Fibroblast of pulmonary artery (primary cell): ENCODE measurements at regions not wholly inside any gene's neighbourhood (a gene's known extent, or its start where the extent isn't known, plus 50 kb on each side); places are given as distances from the start of the nearest gene placed in this dataset.

Experiments
- DNase-seq: peaks from one replicate; pipeline ENCODE4 v3.0.0-alpha.2; 2010; ENCODE audit warnings: low read depth
- H3K4me3 ChIP-seq: replicated peaks from 2 replicates; pipeline ENCODE4 v1.5.1; 2011; ENCODE audit warnings: low read depth, mild to moderate bottlenecking, control low read depth, low read length, moderate library complexity
- TF ChIP-seq, protein P1 (sequence below): IDR thresholded peaks from 2 replicates; pipeline ENCODE4 v1.5.1; 2011; ENCODE audit warnings: mild to moderate bottlenecking, control low read depth, low read length, inconsistent platforms; ENCODE audit errors: missing control alignments

DNA sequence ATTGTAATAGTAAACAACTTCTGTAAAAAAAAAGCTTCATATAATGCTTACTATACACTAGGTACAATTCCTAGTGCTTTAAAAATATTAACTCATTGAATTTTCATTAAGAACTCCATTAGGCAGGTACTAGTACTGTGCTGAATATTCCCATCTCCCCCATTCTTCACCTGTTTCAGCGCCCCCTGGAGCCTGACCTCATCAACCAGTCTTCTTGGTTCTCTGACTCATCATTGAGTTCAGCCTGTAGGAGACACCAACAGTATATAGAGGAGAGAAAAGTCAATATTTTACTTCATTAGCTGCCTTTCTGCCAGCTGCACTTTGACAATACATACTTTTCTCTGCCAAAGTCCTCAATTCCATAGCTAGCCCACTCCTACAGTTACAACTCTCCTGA lies 1009.9 kb upstream of the KLHL29 start:
- DNase-seq, result no peak
- TF ChIP-seq, protein P1, sequence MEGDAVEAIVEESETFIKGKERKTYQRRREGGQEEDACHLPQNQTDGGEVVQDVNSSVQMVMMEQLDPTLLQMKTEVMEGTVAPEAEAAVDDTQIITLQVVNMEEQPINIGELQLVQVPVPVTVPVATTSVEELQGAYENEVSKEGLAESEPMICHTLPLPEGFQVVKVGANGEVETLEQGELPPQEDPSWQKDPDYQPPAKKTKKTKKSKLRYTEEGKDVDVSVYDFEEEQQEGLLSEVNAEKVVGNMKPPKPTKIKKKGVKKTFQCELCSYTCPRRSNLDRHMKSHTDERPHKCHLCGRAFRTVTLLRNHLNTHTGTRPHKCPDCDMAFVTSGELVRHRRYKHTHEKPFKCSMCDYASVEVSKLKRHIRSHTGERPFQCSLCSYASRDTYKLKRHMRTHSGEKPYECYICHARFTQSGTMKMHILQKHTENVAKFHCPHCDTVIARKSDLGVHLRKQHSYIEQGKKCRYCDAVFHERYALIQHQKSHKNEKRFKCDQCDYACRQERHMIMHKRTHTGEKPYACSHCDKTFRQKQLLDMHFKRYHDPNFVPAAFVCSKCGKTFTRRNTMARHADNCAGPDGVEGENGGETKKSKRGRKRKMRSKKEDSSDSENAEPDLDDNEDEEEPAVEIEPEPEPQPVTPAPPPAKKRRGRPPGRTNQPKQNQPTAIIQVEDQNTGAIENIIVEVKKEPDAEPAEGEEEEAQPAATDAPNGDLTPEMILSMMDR, result no peak
- H3K4me3 ChIP-seq, result no peak overlapping the region

DNA sequence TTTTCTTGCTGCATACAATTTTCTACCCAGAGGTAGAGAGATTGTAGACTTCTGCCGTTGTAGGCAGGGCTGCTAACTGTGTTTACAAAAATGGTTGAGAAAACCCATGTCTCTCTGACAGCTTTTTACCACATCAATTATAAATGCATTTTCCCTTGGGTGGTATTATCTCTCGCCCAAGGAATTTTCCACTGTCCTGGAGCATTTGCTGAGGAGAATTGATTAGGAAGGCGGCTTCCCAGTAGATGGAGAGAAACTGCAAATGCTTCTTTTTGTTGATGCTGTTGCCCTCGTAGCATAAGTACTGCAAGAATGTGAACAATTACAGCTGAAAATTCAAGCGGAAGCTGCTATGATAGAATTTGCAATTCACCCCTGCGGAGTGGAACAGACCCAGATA lies 1007.7 kb upstream of the KLHL29 start:
- TF ChIP-seq, protein P1, result no peak

DNA sequence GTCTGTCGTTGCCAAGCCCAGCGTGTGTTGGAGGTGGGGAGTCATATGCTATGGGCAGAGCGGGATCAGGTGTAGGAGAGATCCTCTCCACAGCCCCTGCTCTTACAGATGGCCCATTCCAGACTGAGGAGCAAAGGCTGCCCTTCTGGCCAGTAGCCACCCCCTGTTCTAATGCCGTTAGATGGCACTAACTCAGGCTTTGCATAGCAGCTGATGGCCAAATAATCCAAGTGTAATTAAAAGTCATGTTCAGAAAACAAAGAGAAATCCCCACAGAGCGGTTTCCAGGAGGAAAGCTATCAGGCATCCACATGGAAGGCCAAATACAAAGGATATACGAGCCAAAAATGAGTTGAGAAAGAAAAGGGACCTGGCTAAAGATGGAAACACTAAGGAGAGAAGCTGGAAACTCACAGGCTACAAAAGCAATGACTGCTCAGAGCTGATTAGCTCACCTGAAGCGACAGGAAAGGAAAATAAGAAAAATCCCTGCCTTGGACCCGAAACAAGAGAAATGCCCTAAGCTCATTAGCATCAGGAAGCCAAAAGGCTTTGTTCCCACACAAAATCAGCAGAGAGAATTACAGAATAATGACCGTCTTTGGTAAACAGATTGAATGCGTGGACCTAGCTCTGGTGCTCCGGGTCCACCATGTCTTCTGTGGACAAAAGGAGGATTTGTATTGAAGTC lies 1002.4 kb upstream of the KLHL29 start:
- no peak for DNase-seq
- H3K4me3 ChIP-seq, result no peak overlapping the region
- TF ChIP-seq, protein P1, result no peak

More for the DNA sequence above, 1007.7 kb upstream of the KLHL29 start:
- no peak for DNase-seq
- no peak overlapping the region for H3K4me3 ChIP-seq

DNA sequence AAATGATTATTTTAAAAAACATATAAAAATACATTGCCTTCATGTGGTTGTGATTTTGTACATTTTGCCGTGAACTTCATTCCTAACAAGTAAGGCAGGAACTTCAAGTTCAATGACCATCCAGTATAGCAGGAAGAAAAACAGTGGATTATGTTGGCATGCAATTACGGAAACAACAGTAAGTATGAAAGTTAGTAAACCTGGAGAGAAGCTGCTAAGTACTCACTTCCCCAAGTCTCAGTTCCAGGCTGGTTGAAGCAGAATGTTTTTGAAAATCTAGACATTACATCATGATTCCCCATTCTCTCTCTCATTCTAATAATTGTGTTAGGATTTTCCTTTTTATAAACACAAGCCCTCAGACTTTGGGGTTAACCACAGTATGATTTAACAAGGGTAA lies 987.1 kb upstream of the KLHL29 start:
- TF ChIP-seq, protein P1, result no peak
- DNase-seq, result no peak
- no peak overlapping the region for H3K4me3 ChIP-seq

DNA sequence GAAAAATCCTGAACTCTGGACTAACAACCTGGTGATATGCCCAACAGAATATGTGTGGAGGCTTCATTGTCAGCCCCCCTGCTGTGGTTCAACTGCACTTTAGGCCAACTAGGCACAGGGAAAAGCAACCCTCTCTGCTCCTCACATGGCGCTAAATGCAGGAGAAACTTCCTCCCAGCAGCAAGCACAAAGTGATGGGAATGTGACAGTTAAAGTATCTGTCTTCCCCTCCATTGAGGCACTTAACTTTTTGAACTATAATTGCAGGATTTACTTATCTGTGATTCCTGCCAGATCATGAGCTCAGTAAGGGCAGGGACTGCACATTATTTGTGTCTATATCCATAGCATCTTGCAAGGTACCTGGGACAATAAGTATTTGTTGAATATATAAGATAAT lies 981.2 kb upstream of the KLHL29 start:
- no peak overlapping the region for H3K4me3 ChIP-seq
- TF ChIP-seq, protein P1, result no peak
- no peak for DNase-seq

DNA sequence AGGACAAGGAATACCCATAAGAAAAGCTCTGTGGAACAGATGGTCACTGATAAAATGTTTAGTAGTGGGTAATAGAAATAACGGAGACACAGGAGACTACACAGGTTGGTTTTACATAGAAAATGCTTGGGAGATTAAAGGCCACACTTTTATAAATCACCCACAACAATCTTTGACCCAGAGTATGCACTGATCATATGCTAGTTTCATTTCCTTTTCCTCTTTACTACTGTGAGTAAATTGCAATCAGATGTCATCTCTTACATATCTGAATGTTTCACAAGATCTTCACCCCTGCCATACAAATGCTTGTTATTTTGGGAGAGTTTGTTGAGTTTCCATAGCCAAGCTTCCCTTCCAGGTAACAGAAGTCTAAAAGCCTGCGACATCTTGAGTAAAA lies 978.4 kb upstream of the KLHL29 start:
- no peak for DNase-seq
- TF ChIP-seq, protein P1, result no peak
- H3K4me3 ChIP-seq, result no peak overlapping the region

DNA sequence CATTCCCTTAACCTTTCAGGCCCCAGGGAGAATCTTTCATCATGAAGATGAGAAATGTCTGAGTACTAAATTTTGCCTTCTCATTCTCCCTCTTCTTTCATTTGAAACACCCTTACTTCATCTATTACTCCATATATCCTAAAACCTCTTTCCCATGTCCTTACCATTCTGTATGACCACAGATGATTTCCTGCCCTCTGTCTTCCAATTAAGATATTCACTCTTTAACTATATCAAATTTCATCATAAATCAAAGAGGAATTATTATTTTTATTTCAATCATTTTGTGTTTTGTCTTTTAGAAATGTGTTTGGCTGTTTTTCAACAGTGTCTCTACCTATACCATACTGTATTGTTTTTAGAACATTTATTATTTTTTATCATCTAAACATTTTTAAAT lies 964.9 kb upstream of the KLHL29 start:
- H3K4me3 ChIP-seq, result no peak overlapping the region
- TF ChIP-seq, protein P1, result no peak
- no peak for DNase-seq
